ENCODE measurements at regions not wholly inside any gene's neighbourhood (a gene's known extent, or its start where the extent isn't known, plus 50 kb on each side); places are given as distances from the start of the nearest gene placed in this dataset.
"Not testable (repeated sequence)": the region's sequence is repeated elsewhere in the genome, so short reads cannot be mapped to it uniquely, and the experiment has no call there.

DNA sequence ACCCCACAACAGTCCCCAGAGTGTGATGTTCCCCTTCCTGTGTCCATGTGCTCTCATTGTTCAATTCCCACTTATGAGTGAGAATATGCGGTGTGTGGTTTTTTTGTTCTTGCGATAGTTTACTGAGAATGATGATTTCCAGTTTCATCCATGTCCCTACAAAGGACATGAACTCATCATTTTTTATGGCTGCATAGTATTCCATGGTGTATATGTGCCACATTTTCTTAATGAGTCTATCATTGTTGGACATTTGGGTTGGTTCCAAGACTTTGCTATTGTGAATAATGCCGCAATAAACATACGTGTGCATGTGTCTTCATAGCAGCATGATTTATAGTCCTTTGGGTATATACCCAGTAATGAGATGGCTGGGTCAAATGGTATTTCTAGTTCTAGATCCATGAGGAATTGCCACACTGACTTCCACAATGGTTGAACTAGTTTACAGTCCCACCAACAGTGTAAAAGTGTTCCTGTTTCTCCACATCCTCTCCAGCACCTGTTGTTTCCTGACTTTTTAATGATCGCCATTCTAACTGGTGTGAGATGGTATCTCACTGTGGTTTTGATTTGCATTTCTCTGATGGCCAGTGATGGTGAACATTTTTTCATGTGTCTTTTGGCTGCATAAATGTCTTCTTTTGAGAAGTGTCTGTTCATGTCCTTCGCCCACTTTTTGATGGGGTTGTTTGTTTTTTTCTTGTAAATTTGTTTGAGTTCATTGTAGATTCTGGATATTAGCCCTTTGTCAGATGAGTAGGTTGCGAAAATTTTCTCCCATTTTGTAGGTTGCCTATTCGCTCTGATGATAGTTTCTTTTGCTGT is 120.0 kb downstream of the GOSR1 start:
- TF ChIP-seq, protein P1, sequence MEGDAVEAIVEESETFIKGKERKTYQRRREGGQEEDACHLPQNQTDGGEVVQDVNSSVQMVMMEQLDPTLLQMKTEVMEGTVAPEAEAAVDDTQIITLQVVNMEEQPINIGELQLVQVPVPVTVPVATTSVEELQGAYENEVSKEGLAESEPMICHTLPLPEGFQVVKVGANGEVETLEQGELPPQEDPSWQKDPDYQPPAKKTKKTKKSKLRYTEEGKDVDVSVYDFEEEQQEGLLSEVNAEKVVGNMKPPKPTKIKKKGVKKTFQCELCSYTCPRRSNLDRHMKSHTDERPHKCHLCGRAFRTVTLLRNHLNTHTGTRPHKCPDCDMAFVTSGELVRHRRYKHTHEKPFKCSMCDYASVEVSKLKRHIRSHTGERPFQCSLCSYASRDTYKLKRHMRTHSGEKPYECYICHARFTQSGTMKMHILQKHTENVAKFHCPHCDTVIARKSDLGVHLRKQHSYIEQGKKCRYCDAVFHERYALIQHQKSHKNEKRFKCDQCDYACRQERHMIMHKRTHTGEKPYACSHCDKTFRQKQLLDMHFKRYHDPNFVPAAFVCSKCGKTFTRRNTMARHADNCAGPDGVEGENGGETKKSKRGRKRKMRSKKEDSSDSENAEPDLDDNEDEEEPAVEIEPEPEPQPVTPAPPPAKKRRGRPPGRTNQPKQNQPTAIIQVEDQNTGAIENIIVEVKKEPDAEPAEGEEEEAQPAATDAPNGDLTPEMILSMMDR (IDR thresholded peaks at IDR 0.05) = not testable (repeated sequence)
- TF ChIP-seq POLR2A (IDR thresholded peaks at IDR 0.05) = not testable (repeated sequence)
